ENCODE measurements at regions not wholly inside any gene's neighbourhood (a gene's known extent, or its start where the extent isn't known, plus 50 kb on each side); places are given as distances from the start of the nearest gene placed in this dataset.

DNA sequence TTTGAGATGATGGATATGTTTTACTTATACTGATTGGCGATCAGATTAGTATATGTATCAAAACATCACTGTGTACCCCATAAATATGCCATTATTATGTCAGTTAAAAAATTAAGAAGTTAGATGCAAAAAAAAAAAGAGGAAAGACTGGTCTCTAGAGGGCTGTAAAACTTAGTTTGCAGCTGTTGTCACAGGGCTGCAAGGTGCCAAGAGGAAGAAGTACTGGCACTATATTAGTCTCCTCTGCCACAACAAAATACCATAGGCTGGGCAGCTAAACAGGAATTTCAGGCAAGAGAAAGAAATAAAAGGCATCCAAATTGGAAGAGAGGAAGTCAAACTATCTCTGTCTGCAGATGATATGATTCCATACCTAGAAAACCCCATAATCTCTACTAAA lies 177.8 kb upstream of the PLPP4 start:
- DNase-seq (ENCODE audit: low read depth in 1 of 2, low spot score in 1 of 2): no peak
- Histone ChIP-seq H3K4me2 (no peak overlapping the region), H3K27ac (no peak overlapping the region), H3K4me3 (no peak overlapping the region), H3K4me1 (no peaks in the 10 kb centered on the region), H3K9me3 (no peaks in the 10 kb centered on the region)
- POLR2A ChIA-PET: no interaction called here
- no peak for ATAC-seq
- FAIRE-seq: no peak
- CTCF ChIA-PET: interaction anchor here (0.6 kb wide), 1 partner anchor 58 kb away, joined by 3 read pairs; no protein-coding TSS in a partner anchor
- WGBS (ENCODE audit: missing lambda C conversion rate): 0% methylated on average over 1 of the region's 1 CpG
- TF ChIP-seq HEYL (CRISPR knock-in tag; IDR thresholded peaks at IDR 0.05) (no peak), FOXS1 (CRISPR knock-in tag; IDR thresholded peaks at IDR 0.05) (no peak), MAZ (IDR thresholded peaks at IDR 0.05; ENCODE audit: borderline replicate concordance, low read depth, low read length) (no peak), SMC3 (IDR thresholded peaks at IDR 0.05) (no peak), ESRRA (IDR thresholded peaks at IDR 0.05; ENCODE audit: borderline replicate concordance, low read length) (no peak), MYC (IDR thresholded peaks at IDR 0.05; ENCODE audit: borderline replicate concordance, low read length) (no peak), POLR2AphosphoS2 (conservative IDR thresholded peaks at IDR 0.05; ENCODE audit: low read length) (no peak), NR3C1 (IDR thresholded peaks at IDR 0.05) (no peak), JUN (IDR thresholded peaks at IDR 0.05) (no peak), PBX3 (IDR thresholded peaks at IDR 0.05) (no peak), CHD2 (IDR thresholded peaks at IDR 0.05; ENCODE audit: low read length, partially characterized antibody) (no peak), HOXB13 (CRISPR knock-in tag; IDR thresholded peaks at IDR 0.05; ENCODE audit: low read depth) (no peak), BHLHE40 (IDR thresholded peaks at IDR 0.05; ENCODE audit: low read depth, low read length) (no peak), REST (IDR thresholded peaks at IDR 0.05) (no peak), ZNF302 (CRISPR knock-in tag; IDR thresholded peaks at IDR 0.05) (no peak), TP53 (CRISPR knock-in tag; IDR thresholded peaks at IDR 0.05) (no peak), CBX2 (IDR thresholded peaks at IDR 0.05; ENCODE audit: borderline replicate concordance, low read depth) (no peak)
- TF ChIP-seq, protein P1, sequence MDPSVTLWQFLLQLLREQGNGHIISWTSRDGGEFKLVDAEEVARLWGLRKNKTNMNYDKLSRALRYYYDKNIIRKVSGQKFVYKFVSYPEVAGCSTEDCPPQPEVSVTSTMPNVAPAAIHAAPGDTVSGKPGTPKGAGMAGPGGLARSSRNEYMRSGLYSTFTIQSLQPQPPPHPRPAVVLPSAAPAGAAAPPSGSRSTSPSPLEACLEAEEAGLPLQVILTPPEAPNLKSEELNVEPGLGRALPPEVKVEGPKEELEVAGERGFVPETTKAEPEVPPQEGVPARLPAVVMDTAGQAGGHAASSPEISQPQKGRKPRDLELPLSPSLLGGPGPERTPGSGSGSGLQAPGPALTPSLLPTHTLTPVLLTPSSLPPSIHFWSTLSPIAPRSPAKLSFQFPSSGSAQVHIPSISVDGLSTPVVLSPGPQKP (IDR thresholded peaks at IDR 0.05; ENCODE audit: low read depth, low read length): no peak

- POLR2A ChIA-PET: no interaction called here
- Histone ChIP-seq H3K4me2 (no peak overlapping the region), H3K9me3 (no peaks in the 10 kb centered on the region), H3K27ac (no peak overlapping the region), H3K4me3 (no peak overlapping the region), H3K4me1 (no peaks in the 10 kb centered on the region)
- DNase-seq (ENCODE audit: low read depth in 1 of 2, low spot score in 1 of 2): no peak
- WGBS (ENCODE audit: missing lambda C conversion rate): 22% methylated on average over 6 of the region's 8 CpGs
- FAIRE-seq: no peak
- no peak for ATAC-seq
- TF ChIP-seq TFCP2L1 (CRISPR knock-in tag; IDR thresholded peaks at IDR 0.05) (no peak), ZC3H11A (IDR thresholded peaks at IDR 0.05) (no peak), PBX3 (IDR thresholded peaks at IDR 0.05) (no peak), MAFK (IDR thresholded peaks at IDR 0.05; ENCODE audit: partially characterized antibody) (no peak), JUN (IDR thresholded peaks at IDR 0.05) (no peak), MAX (IDR thresholded peaks at IDR 0.05) (no peak), SREBF2 (IDR thresholded peaks at IDR 0.05) (no peak), HOXB5 (CRISPR knock-in tag; IDR thresholded peaks at IDR 0.05) (no peak), ESRRA (IDR thresholded peaks at IDR 0.05; ENCODE audit: borderline replicate concordance, low read length) (no peak), RAD21 (conservative IDR thresholded peaks at IDR 0.05 in 1 of 2, IDR thresholded peaks at IDR 0.05 in 1 of 2) (no peak), NPAS2 (CRISPR knock-in tag; IDR thresholded peaks at IDR 0.05; ENCODE audit: borderline replicate concordance) (no peak), MAZ (IDR thresholded peaks at IDR 0.05; ENCODE audit: borderline replicate concordance, low read depth, low read length) (no peak), NFE2L2 (conservative IDR thresholded peaks at IDR 0.05; ENCODE audit: low read length) (no peak), POLR2AphosphoS2 (conservative IDR thresholded peaks at IDR 0.05; ENCODE audit: low read length) (no peak), PHF8 (IDR thresholded peaks at IDR 0.05; ENCODE audit: borderline replicate concordance, low read depth) (no peak), HOXB13 (CRISPR knock-in tag; IDR thresholded peaks at IDR 0.05; ENCODE audit: low read depth) (no peak), BCL3 (IDR thresholded peaks at IDR 0.05) (no peak)
- TF ChIP-seq, protein P2, sequence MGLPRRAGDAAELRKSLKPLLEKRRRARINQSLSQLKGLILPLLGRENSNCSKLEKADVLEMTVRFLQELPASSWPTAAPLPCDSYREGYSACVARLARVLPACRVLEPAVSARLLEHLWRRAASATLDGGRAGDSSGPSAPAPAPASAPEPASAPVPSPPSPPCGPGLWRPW (IDR thresholded peaks at IDR 0.05): no peak
- CTCF ChIA-PET: interaction anchor here (0.7 kb wide), 1 partner anchor 61 kb away, joined by 3 read pairs; no protein-coding TSS in a partner anchor
Observed at GRCh38 chr10:120282421-120282820, 174.6 kb upstream of the PLPP4 start.
